ENCODE measurements at regions not wholly inside any gene's neighbourhood (a gene's known extent, or its start where the extent isn't known, plus 50 kb on each side); places are given as distances from the start of the nearest gene placed in this dataset.
A peak's percentile ranks its signal among the peaks of the same experiment; 100 is the strongest.

DNA sequence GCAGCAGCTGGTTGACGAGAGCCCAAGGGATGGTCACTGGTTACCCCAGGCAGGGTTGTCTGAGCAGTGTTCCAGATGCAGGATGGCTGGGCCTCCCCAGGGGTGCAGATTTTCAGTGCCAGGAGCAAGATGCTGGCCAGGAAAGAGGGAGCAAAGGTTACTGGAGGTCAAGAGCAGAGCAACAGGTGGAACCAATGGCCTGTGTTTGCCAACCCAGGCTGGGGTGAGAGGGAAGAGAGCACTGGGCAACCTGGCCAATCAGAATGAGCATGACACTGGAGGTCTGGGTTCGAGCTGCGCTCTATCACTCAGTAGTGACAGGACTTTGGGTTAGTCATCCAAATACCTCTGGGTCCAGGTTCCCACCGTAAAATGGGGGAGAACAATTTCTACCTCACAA, 90.6 kb upstream of the TLE3 start:
- TF ChIP-seq, protein P1, sequence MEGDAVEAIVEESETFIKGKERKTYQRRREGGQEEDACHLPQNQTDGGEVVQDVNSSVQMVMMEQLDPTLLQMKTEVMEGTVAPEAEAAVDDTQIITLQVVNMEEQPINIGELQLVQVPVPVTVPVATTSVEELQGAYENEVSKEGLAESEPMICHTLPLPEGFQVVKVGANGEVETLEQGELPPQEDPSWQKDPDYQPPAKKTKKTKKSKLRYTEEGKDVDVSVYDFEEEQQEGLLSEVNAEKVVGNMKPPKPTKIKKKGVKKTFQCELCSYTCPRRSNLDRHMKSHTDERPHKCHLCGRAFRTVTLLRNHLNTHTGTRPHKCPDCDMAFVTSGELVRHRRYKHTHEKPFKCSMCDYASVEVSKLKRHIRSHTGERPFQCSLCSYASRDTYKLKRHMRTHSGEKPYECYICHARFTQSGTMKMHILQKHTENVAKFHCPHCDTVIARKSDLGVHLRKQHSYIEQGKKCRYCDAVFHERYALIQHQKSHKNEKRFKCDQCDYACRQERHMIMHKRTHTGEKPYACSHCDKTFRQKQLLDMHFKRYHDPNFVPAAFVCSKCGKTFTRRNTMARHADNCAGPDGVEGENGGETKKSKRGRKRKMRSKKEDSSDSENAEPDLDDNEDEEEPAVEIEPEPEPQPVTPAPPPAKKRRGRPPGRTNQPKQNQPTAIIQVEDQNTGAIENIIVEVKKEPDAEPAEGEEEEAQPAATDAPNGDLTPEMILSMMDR (conservative IDR thresholded peaks at IDR 0.05): no peak
- DNase-seq (ENCODE audit: extremely low spot score, unreplicated experiment): no peak
- H3K27me3 Mint-ChIP-seq: peaks cover 19% of the 10 kb centered on the region

GRCh38 chr15:70187331-70187730, 89.6 kb upstream of the TLE3 start:
- no peaks in the 10 kb centered on the region for H3K36me3 Mint-ChIP-seq
- H3K4me3 Mint-ChIP-seq: no peak overlapping the region
- no peak overlapping the region for H3K27ac Mint-ChIP-seq
- peaks cover 22% of the 10 kb centered on the region for H3K27me3 Mint-ChIP-seq
- no peak for DNase-seq (ENCODE audit: extremely low spot score, unreplicated experiment)
- TF ChIP-seq, protein P1 (conservative IDR thresholded peaks at IDR 0.05): no peak
- peaks cover 7% of the 10 kb centered on the region for H3K9me3 Mint-ChIP-seq
- peaks cover 13% of the 10 kb centered on the region for H3K4me1 Mint-ChIP-seq (ENCODE audit: unreplicated experiment)

More for the DNA sequence above, 90.6 kb upstream of the TLE3 start:
- Mint-ChIP-seq H3K4me1 (ENCODE audit: unreplicated experiment) (peaks cover 18% of the 10 kb centered on the region), H3K27ac (no peak overlapping the region), H3K9me3 (peaks cover 9% of the 10 kb centered on the region), H3K4me3 (no peak overlapping the region), H3K36me3 (no peaks in the 10 kb centered on the region)

DNA sequence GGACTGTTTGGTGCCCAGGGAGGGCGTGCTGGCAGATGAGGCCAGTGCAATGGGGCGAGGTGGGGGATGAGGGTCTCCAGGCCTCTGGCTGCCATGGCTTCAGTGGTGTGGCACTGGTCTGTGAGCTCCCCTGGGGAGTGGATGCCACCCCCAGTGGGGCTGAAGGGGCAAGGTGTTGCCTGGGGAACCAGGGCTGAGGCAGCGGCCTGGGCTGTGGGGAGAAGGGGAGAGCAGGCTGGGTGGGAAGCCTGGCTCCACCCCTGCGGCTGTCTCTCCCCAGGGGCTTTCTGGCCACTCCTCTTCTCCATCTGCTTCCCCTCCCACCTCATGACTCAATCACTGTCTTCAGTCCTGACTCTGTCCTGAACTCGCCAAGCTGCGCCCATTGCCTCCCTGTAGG, 88.4 kb upstream of the TLE3 start:
- TF ChIP-seq, protein P1 (conservative IDR thresholded peaks at IDR 0.05): no peak
- DNase-seq (ENCODE audit: extremely low spot score, unreplicated experiment): no peak
- Mint-ChIP-seq H3K27me3 (peaks cover 30% of the 10 kb centered on the region), H3K27ac (peak overlapping the region; percentile 54), H3K4me1 (ENCODE audit: unreplicated experiment) (peaks cover 19% of the 10 kb centered on the region), H3K4me3 (no peak overlapping the region), H3K36me3 (no peaks in the 10 kb centered on the region), H3K9me3 (no peaks in the 10 kb centered on the region)

DNA sequence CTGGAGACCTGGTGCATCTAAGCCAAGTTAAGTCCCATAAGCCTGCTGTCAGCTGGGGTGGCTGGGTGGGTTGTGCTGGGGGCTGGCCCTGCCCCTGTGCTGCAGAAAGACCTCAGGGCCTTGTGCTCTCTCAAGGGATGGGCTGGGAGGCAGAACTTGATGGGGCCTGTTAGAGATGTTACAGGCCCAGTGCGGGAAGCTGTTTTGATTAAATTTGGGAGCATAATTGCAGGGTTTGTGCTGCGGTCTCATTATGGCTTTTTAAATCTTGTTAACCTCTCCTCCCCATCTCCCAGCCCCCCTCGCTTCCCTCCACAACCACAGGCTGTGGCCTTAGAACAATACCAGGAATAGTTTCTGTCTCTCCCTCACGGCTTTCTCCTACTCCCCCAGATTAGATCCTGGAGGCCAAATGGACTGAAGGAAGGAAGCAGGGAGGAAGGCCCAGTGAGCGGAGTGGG, 87.6 kb upstream of the TLE3 start:
- Mint-ChIP-seq H3K27ac (peak overlapping the region; percentile 54), H3K36me3 (no peaks in the 10 kb centered on the region), H3K9me3 (no peaks in the 10 kb centered on the region), H3K27me3 (peaks cover 34% of the 10 kb centered on the region), H3K4me1 (ENCODE audit: unreplicated experiment) (peaks cover 23% of the 10 kb centered on the region), H3K4me3 (no peak overlapping the region)
- TF ChIP-seq, protein P1 (conservative IDR thresholded peaks at IDR 0.05): no peak
- DNase-seq (ENCODE audit: extremely low spot score, unreplicated experiment): no peak

GRCh38 chr15:70182858-70183695, 85.4 kb upstream of the TLE3 start:
- Mint-ChIP-seq H3K4me1 (ENCODE audit: unreplicated experiment) (peaks cover 23% of the 10 kb centered on the region), H3K4me3 (peak overlapping the region; percentile 1), H3K27me3 (peaks cover 37% of the 10 kb centered on the region), H3K27ac (peak overlapping the region; percentile 42), H3K9me3 (no peaks in the 10 kb centered on the region), H3K36me3 (no peaks in the 10 kb centered on the region)
- no peak for DNase-seq (ENCODE audit: extremely low spot score, unreplicated experiment)
- TF ChIP-seq, protein P1 (conservative IDR thresholded peaks at IDR 0.05): no peak
